ENCODE measurements at regions not wholly inside any gene's neighbourhood (a gene's known extent, or its start where the extent isn't known, plus 50 kb on each side); places are given as distances from the start of the nearest gene placed in this dataset.
"Not testable (repeated sequence)": the region's sequence is repeated elsewhere in the genome, so short reads cannot be mapped to it uniquely, and the experiment has no call there.

GRCh38 chr1:60696512-60696911 lies 385.8 kb upstream of the NFIA start:
- no peak for TF ChIP-seq CTCF (IDR thresholded peaks at IDR 0.05; ENCODE audit: control insufficient read depth, extremely low read depth, insufficient read depth)
- H3K4me3 ChIP-seq (ENCODE audit: low read depth, low read length), result no peak overlapping the region

GRCh38 chr1:60695716-60696171 lies 386.6 kb upstream of the NFIA start:
- TF ChIP-seq CTCF (IDR thresholded peaks at IDR 0.05; ENCODE audit: control insufficient read depth, extremely low read depth, insufficient read depth), result no peak
- H3K4me3 ChIP-seq (ENCODE audit: low read depth, low read length), result no peak overlapping the region
- DNase-seq (ENCODE audit: low read depth), result no peak

More at GRCh38 chr1:60696512-60696911, 385.8 kb upstream of the NFIA start:
- DNase-seq (ENCODE audit: low read depth), result no peak

GRCh38 chr1:60694980-60695379 lies 387.4 kb upstream of the NFIA start:
- no peak for DNase-seq (ENCODE audit: low read depth)
- H3K4me3 ChIP-seq (ENCODE audit: low read depth, low read length), result no peak overlapping the region
- TF ChIP-seq CTCF (IDR thresholded peaks at IDR 0.05; ENCODE audit: control insufficient read depth, extremely low read depth, insufficient read depth), result no peak

GRCh38 chr1:60692031-60692430 lies 390.3 kb upstream of the NFIA start:
- no peak overlapping the region for H3K4me3 ChIP-seq (ENCODE audit: low read depth, low read length)
- no peak for TF ChIP-seq CTCF (IDR thresholded peaks at IDR 0.05; ENCODE audit: control insufficient read depth, extremely low read depth, insufficient read depth)
- no peak for DNase-seq (ENCODE audit: low read depth)

- not testable (repeated sequence) for DNase-seq (ENCODE audit: low read depth); H3K4me3 ChIP-seq (ENCODE audit: low read depth, low read length)
Observed at GRCh38 chr1:60688221-60688620, 394.1 kb upstream of the NFIA start.

GRCh38 chr1:60681095-60681860 lies 401.1 kb upstream of the NFIA start:
- TF ChIP-seq CTCF (IDR thresholded peaks at IDR 0.05; ENCODE audit: control insufficient read depth, extremely low read depth, insufficient read depth), result no peak
- DNase-seq (ENCODE audit: low read depth), result no peak
- H3K4me3 ChIP-seq (ENCODE audit: low read depth, low read length), result no peak overlapping the region

GRCh38 chr1:60679524-60680375 lies 402.6 kb upstream of the NFIA start:
- no peak for DNase-seq (ENCODE audit: low read depth)
- no peak for TF ChIP-seq CTCF (IDR thresholded peaks at IDR 0.05; ENCODE audit: control insufficient read depth, extremely low read depth, insufficient read depth)
- no peak overlapping the region for H3K4me3 ChIP-seq (ENCODE audit: low read depth, low read length)
